HG02571 (cell line): ENCODE measurements at regions not wholly inside any gene's neighbourhood (a gene's known extent, or its start where the extent isn't known, plus 50 kb on each side); places are given as distances from the start of the nearest gene placed in this dataset.
"Not testable (repeated sequence)": the region's sequence is repeated elsewhere in the genome, so short reads cannot be mapped to it uniquely, and the experiment has no call there.

ENCODE experiments used
- ATAC-seq: cut with Tn5 transposase; IDR thresholded peaks from one replicate; pipeline ENCODE4 v1.9.1; 2021; ENCODE audit warnings: mild to moderate bottlenecking, moderate library complexity; ENCODE audit not compliant: unreplicated experiment

DNA sequence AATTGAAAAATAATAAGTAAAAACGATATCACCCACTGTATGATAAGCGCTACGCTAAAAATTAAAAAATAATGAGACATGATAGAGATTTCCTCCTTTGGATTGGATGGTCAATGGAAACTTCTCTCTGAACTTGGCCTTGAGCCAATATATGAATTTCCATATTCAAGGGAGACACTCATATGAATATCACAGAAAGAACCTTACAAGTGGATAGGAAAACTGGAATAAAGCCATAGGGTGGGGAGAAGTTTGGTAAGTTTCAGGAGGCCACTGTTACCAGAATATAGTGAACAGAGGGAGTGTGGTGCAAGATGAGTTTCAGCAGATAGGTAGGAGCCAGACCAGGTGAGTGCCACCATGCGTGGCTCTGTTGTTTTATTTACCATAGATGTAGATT is 147.2 kb downstream of the SEM1 start:
- ATAC-seq: no peak

DNA sequence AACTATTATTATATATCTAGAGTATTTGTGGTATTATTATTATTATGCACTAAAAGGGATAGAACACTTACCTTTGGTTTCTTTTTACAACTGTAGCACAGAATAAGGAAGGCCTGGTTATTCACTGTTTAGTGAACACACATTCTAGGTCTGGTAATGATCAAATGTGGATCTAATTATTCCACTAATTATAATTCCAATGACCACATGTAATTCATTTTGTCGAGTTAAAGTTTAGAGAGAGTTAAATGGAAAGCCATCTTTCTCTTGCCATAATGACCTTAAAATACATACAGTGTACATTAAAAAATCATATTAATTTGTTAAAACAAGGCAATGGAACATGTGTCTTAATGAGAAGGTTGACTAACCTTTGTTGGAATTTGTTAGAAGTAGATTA is 147.8 kb downstream of the SEM1 start:
- no peak for ATAC-seq

DNA sequence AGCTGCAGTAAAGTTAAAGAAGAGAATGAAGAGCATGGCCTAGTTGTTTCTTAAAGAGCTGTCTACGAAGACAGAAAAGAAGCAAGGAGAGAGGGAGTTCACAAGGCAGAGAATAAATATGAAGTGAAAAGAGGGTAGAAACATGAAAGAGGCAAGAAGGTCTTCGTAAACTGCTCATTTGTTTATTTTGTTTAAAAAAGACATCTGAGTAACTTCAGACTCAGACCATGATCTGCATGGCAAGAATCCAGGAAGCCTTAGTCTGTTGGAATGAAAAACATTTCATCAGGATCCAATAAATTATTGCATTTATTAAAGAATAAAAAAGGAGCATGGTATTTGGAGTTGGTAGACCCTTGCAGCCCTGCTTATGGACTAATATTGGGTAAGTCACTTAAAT is 151.1 kb downstream of the SEM1 start:
- ATAC-seq: no peak

DNA sequence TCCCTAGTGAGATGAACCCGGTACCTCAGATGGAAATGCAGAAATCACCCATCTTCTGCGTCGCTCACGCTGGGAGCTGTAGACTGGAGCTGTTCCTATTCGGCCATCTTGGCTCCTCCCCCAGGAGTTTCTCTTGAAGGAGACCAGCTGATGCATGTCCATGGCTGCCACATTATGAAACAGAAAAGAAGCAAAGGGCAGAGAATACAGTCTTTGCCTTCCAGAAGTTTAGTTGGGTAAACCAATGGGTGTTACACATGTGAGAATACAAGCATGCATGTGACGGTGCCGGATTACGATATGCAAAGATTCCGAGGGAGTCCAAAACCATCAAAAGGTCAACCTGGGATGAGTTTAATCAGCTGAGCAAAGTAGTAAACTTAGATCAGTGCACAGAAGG is 151.6 kb downstream of the SEM1 start:
- ATAC-seq: no peak

DNA sequence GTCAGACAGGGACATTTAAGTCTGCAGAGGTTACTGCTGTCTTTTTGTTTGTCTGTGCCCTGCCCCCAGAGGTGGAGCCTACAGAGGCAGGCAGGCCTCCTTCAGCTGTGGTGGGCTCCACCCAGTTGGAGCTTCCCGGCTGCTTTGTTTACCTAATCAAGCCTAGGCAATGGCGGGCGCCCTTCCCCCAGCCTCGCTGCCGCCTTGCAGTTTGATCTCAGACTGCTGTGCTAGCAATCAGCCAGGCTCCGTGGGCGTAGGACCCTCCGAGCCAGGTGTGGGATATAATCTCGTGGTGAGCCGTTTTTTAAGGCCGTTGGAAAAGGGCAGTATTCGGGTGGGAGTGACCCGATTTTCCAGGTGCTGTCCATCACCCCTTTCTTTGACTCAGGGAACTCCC is 152.0 kb downstream of the SEM1 start:
- ATAC-seq: not testable (repeated sequence)

DNA sequence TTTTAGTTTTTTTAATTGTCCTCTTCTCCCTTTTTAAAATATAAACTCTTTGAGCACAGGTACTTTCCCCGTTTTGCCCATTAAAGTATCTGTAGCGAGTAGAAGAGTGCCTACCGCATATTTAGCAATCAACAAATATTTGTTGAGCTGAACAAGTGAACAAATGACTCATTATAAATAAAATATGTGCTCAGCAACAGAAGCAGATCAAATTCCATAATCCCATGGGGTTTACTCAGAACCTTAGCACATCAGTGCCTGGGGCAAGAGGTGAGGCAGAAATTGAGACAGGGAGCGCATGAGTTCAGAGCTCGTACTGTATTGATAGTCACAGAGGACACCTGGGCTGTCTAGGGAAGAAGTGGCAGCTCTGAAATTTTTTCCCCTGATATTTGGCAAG is 161.0 kb downstream of the SEM1 start:
- ATAC-seq: no peak

DNA sequence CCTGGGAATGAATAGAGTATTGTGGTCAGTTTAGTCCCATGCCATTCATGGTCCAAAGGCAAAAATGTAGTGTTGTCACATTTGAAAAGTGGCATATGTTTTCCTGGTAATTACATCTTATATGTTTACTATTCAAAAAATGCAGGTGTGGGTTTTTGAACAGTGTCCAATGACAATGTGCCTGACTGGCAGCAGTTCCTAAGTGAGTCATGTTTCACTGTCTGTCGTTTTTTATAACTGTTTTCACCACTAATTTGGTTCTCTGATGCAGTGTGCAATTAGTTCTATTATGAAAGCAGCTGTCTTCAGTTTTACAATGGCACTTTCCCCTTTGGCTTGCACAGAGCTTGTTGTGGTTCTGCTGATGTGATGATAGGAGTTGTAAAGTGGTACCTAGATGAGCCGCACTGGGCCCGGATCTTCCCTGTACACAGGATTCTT is 162.3 kb downstream of the SEM1 start:
- no peak for ATAC-seq

DNA sequence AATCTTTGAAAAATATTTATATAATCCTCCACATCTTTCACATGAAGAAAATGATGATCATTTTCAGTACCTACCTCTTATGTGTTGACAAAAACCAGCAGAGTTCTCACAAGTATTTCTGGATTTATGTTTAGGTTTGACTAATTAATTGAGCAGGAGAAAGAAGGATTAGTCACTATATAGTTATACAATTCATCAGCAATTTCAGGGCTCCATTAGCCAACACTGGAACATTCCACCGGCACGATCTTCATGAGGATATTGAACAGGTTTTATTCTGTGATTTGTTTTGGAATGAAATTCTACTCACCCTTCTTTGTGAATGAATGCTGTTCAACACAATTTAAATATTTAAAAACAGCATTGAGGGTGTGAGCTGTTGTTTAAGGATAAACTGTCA is 163.2 kb downstream of the SEM1 start:
- ATAC-seq: no peak

DNA sequence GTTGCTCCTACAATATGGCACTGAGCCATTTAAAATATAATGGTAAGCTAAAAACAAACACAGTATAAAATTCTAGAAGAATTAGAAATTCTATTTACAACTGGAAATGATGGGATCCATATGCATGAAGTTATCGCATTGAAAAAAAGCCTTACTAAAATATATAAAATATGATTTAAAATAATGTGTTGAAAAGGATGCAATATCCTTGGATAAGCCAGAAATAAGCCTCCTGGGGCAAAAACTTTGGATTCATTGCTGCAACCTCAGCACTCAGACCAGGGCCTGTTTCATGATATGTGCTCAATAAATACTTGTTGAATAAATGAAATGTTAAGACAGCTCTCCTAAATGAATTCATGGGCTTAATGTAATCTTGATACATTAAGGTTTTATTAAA is 170.2 kb downstream of the SEM1 start:
- ATAC-seq: no peak

DNA sequence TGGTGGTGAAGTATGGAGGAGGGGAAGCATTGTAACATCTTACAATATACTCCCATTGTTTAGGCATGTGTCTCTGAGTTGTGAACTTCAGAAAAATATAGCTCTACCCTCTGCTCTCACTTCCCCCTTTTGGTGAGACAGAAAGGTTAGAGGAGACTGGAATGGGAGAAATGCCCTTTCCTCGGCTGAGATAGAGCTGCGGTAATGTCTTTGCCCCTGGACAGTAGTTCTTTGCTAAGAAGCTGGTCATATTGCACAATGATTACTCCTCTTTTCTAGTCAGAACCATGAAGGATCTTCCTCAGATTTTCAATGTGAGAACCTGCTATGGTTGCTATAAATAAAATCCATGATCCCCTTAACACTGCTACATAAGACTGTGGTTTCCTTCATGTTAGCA is 171.0 kb downstream of the SEM1 start:
- no peak for ATAC-seq

DNA sequence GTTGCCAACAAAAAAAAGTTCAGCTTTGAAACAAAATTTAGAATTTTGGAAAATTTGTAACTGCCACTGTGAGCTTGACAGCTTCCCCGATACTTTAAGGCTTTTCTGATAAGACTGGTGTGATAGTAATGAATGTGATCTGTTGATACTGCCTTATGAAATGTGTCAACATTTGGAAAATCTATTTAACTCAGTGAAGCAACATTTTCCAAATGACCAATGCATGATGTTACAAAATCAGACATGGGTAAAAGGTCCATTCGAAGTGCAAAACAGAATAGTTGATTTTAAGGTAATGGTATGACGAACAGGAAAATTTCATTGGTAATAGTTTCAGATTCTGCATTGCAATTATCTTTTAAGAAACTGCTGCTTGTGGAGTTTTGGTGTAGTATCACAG is 175.4 kb downstream of the SEM1 start:
- ATAC-seq: no peak

DNA sequence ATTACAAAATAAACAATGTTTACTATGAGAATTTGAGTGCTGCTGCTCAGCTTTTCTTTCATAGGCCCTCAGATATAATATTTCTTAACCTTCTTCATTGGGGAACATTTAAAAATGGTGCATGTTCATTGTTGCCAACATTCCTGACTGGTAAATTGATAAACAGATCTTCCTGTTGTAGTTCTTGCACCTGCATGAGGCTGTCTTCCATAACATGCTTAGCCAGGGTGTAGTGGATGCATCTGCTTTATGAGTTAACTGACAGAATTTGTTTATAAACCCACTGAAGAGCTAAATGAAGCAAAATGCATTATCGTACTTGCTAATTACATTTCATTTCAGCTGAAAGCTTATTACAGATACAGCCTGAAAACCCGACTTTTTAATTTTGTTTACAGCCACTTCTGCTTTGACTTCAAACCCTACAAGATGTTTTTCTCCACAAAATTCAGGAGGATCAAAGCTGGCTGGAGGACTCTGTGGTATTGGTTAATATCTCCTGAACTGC is 177.2 kb downstream of the SEM1 start:
- no peak for ATAC-seq

DNA sequence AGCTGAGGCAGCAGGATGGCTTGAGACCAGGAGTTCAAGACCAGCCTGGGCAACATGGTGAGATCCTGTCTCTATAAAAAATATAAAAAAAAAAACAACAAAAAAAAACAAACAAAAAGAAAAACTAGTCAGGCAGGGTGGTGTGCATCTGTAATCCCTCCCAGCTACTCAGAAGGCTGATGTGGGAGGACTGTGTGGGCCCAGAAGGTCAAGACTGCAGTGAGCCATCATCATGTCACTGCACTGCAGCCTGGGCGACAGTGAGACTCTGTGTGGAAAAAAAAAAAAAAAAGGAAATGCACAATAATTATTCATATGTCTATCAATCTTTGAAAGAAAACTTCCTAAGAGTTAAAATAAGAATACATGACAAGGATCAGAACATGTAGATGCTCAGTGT is 178.3 kb downstream of the SEM1 start:
- no peak for ATAC-seq

DNA sequence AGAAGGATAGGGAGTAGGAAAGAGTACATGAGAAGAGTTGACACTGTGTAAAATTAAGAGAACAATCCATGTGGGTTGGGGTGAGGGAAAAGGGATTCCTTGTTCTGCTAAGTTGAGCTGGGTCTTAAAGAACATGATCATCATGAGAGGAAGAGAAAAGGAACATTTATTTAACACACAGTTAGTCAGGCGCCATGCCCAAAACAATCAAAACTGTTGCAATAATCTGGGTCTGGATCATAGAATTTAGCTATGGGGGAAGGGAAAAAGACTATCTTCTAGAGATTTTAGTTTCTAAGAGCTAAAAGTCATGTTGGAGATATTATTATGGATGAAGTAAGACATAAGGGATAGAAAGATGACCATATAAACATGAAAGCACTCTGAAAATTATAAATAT is 178.9 kb downstream of the SEM1 start:
- no peak for ATAC-seq

DNA sequence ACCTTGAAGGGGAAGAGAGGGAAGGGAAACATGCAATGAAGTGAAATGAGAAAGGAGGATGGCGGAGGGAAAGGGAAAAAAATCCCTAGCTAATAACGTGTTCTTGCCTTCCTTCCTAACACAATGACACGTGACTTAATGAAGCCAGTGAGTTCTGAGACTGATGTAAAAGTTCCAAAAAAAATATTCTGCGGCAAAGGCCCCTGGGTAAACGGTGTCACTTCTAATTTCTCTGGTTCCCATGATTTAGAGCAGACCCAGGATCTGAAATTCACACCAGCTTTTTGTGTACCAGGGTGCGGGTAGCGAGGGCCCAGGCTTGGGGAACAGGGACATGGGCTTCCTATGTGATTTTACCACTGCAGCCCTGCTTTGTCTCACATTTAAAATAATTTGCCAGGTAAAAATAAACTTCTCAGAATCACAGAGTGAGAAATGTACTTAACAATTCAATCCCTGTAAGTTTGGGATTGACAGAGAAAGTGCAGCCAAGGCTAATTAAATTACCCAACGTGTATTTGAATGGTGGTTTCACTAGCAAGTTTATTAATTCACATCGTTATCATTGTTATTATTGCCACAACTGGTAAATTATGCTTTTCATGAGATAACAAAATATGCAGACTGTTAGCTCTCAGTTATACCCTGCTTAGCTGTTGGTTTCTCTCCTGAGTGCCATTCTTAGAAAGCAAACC is 182.4 kb downstream of the SEM1 start:
- no peak for ATAC-seq

DNA sequence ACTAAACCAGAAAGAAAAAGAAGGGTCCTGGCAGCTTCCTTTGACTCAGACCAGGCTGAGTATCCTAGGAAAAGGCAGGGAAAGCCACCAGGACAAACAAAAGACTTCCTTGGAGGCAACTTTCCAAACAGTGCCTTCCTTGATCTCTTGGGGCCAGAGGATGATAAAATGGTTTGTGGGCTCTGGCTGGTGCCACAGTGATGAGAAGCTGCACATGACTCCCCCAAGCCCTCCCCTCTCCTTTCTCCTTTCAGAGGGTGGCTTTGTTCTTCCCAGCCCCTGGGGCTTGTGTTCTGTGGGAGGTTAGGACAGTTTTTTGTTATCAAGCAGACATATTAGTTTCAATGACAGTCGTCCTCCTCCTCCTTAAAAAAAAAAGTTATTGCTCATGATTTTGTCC is 183.2 kb downstream of the SEM1 start:
- ATAC-seq: no peak

DNA sequence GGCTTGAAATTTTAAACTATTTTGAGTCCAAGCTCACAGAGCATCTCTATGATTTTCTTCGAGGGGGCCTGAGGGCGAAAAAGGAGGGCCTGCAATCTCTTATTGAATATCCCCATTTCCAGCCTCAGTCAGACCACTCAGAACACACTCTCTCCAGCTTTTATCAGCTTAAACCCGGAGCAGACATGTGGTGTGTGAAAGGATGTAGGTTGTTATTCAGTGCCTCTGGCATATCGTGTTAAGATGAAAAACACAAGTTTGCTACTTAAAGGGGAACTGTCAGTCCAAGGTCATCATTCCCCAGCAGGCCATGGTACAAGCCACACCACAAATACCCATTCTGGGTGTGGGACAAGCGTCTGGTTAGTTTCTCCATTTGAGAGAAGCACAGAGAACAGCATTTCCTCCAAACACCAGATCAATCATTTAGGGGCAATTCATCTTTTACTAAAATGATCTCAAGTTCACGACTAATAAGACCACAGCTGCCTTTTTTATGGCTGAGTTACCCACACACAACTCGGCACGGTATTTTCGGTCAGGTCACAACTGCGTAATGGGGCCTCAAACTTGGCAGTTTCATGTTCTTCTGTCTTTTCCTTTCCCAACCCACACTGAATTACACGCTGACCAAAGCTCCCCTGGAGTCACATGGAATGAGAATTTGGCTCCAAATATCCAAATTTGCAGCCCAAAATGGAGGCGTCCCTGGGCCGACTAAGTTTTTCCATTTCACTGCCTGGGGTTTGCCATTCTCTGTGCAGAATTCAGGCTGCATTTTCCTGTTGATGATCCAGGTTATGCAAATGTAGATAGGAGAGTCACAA is 188.4 kb downstream of the SEM1 start:
- no peak for ATAC-seq

DNA sequence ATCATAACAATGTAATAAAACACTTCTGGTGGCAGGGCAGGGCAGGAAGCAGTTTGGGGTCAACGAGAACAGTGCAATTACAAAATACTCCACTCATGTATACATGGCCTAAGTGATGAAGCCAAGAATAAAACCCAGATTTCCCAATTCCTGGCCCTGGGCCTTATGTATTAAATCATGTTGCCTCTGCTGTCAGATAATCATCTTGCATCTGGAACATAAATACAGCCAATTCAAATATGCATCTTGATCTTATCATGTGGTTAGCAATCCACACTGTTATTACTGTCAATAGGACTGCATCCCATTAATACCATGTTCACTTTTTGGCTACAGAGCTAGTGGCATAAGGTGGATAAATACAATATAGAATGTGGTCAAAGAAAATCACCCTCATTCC is 186.5 kb upstream of the SLC25A13 start:
- ATAC-seq: no peak

DNA sequence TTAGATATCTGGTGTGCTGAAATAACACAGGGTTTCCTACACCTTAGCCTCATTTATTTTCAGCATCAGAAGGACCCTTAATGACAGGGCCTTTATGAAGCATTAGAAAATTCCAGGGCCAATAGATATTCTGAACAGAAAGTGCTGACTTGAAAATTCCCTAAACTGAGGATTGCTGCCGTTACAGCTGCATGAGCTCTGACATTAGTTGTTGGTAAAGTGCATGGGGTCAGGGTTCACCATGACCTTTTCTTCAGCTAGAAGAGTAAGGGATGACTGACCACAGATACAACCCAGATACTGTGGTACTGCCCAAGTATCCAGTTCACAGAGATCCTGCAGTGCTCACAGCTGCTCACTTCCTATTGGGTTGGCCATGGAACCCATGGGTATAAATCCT is 181.7 kb upstream of the SLC25A13 start:
- no peak for ATAC-seq

DNA sequence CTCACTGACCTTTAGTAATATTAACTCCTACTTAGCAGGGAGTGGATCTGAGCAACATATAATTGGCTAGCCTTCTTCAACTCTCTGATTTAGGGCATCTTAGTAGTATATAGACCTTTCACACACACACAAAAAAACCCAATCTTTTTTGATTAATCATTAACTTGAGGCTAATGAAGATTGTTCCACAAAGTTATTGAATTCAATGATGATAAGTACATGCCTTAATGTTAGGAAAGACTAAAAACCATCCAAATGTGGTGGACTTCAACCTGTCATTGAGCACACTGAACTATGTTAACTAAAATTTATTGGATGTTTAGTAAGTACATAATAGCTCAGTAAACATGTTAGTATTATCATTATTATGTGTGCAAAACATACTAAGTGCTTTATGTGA is 179.4 kb upstream of the SLC25A13 start:
- ATAC-seq: no peak

DNA sequence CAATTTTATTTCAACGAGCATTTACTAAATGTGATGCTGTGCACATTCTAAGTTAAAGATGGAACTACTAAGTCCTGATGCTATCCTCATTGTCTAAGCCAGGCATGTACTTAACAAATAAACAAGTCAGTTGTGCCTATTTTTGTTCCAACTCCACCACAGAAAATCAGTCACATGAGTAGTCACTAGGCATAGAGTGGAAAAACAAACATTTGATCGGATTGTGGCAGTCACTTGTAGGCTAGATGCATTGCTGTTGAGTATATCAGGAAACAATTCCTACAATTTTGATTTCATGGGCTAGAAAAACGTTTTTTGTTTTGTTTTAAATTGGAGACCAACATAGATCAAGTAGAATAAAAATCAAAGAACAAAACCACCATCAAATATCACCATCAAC is 177.6 kb upstream of the SLC25A13 start:
- ATAC-seq: no peak

DNA sequence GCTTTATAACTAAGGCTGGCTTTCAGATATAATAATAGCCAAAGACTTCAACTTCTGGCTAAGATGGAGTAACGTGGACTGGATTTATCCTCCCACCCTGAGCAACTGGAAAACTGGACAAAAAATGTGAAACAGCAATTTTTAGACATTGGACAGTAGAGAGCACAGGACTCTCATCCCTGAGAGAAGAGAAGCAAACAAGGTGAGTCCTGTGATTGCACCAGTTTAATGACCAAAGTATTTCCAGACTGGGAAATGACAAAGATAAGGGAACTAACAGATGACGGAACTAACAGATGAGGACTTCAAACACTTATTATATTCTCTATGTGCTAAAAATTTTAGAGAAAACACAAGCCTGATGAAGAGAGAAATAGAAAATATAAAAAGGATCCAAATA is 175.7 kb upstream of the SLC25A13 start:
- ATAC-seq: no peak
